ENCODE measurements at regions not wholly inside any gene's neighbourhood (a gene's known extent, or its start where the extent isn't known, plus 50 kb on each side); places are given as distances from the start of the nearest gene placed in this dataset.

GRCh38 chrX:140180585-140180984 lies 215.3 kb upstream of the CXorf66 start:
- no peaks in the 10 kb centered on the region for H3K36me3 ChIP-seq (ENCODE audit: control insufficient read depth in 2 of 2, extremely low read depth in 1 of 2, insufficient read depth in 2 of 2, low read length in 2 of 2)
- BruUV-seq (replicated peaks) = no TSS peak
- no peak for FAIRE-seq
- H3K79me2 ChIP-seq (ENCODE audit: control insufficient read depth, insufficient read depth, low read length) = no peaks in the 10 kb centered on the region
- CTCF ChIA-PET = no interaction called here
- no peak overlapping the region for H3K9ac ChIP-seq (replicated peaks; ENCODE audit: extremely low read depth, insufficient read depth, low read length)
- dilution Hi-C loops (cut with MboI; ENCODE audit: extremely low pct_ligation_motif_present, low sequenced_read_pairs) = no loop called here
- DNase-seq (ENCODE audit: low read depth, low spot score) = no peak
- H2AFZ ChIP-seq (ENCODE audit: low read depth, low read length) = no peak overlapping the region
- H3K27me3 ChIP-seq (ENCODE audit: control insufficient read depth in 2 of 2, insufficient read depth in 2 of 2, low read length in 2 of 2) = no peaks in the 10 kb centered on the region
- intact Hi-C loops (cut with micrococcal nuclease) = no loop called here
- no peaks in the 10 kb centered on the region for H4K20me1 ChIP-seq (replicated peaks; ENCODE audit: control insufficient read depth, extremely low read depth, insufficient read depth, low read length)
- H3K27ac ChIP-seq (ENCODE audit: insufficient read depth, low read depth, low read length) = no peak overlapping the region
- H3K9me1 ChIP-seq (replicated peaks; ENCODE audit: control insufficient read depth, extremely low read depth, insufficient read depth, low read length) = no peaks in the 10 kb centered on the region
- H3K4me1 ChIP-seq (ENCODE audit: control insufficient read depth, extremely low read depth, insufficient read depth, low read length) = no peaks in the 10 kb centered on the region
- TF ChIP-seq EZH2 (IDR thresholded peaks at IDR 0.05; ENCODE audit: borderline replicate concordance, low read depth, low read length, severe bottlenecking) (no peak), CTCF (IDR thresholded peaks at IDR 0.05; ENCODE audit: extremely low read depth in 1 of 2, insufficient read depth in 1 of 2, low read depth in 1 of 2, low read length in 2 of 2) (no peak), JUN (IDR thresholded peaks at IDR 0.05; ENCODE audit: borderline replicate concordance, insufficient read depth, insufficient read length, low read depth) (no peak), MAX (IDR thresholded peaks at IDR 0.05; ENCODE audit: insufficient read depth, insufficient read length) (no peak), GATA2 (IDR thresholded peaks at IDR 0.05; ENCODE audit: insufficient read depth, insufficient read length, low read depth, low read length) (no peak), POLR2AphosphoS5 (IDR thresholded peaks at IDR 0.05; ENCODE audit: insufficient read depth, low read depth, low read length) (no peak)
- no peak overlapping the region for H3K4me3 ChIP-seq (replicated peaks in 1 of 3; ENCODE audit: insufficient read depth in 1 of 3, low read depth in 1 of 3, low read length in 3 of 3)
- no peaks in the 10 kb centered on the region for H3K9me3 ChIP-seq (replicated peaks; ENCODE audit: control insufficient read depth, insufficient read depth, low read length)
- POLR2A ChIA-PET = no interaction called here
- no peak overlapping the region for H3K4me2 ChIP-seq (ENCODE audit: insufficient read depth, low read length)

GRCh38 chrX:140177821-140178220 lies 212.5 kb upstream of the CXorf66 start:
- ChIA-PET POLR2A (no interaction called here), CTCF (no interaction called here)
- Histone ChIP-seq H3K4me1 (ENCODE audit: control insufficient read depth, extremely low read depth, insufficient read depth, low read length) (no peaks in the 10 kb centered on the region), H3K9ac (replicated peaks; ENCODE audit: extremely low read depth, insufficient read depth, low read length) (no peak overlapping the region), H3K36me3 (ENCODE audit: control insufficient read depth in 2 of 2, extremely low read depth in 1 of 2, insufficient read depth in 2 of 2, low read length in 2 of 2) (no peaks in the 10 kb centered on the region), H3K4me3 (replicated peaks in 1 of 3; ENCODE audit: insufficient read depth in 1 of 3, low read depth in 1 of 3, low read length in 3 of 3) (no peak overlapping the region), H3K4me2 (ENCODE audit: insufficient read depth, low read length) (no peak overlapping the region), H3K9me1 (replicated peaks; ENCODE audit: control insufficient read depth, extremely low read depth, insufficient read depth, low read length) (no peaks in the 10 kb centered on the region), H4K20me1 (replicated peaks; ENCODE audit: control insufficient read depth, extremely low read depth, insufficient read depth, low read length) (no peaks in the 10 kb centered on the region), H2AFZ (ENCODE audit: low read depth, low read length) (no peak overlapping the region), H3K9me3 (replicated peaks; ENCODE audit: control insufficient read depth, insufficient read depth, low read length) (no peaks in the 10 kb centered on the region), H3K27ac (ENCODE audit: insufficient read depth, low read depth, low read length) (no peak overlapping the region), H3K27me3 (ENCODE audit: control insufficient read depth in 2 of 2, insufficient read depth in 2 of 2, low read length in 2 of 2) (no peaks in the 10 kb centered on the region), H3K79me2 (ENCODE audit: control insufficient read depth, insufficient read depth, low read length) (no peaks in the 10 kb centered on the region)
- TF ChIP-seq JUN (IDR thresholded peaks at IDR 0.05; ENCODE audit: borderline replicate concordance, insufficient read depth, insufficient read length, low read depth) (no peak), POLR2A (IDR thresholded peaks at IDR 0.05; ENCODE audit: low read depth, low read length) (no peak), MAX (IDR thresholded peaks at IDR 0.05; ENCODE audit: insufficient read depth, insufficient read length) (no peak), CTCF (IDR thresholded peaks at IDR 0.05; ENCODE audit: extremely low read depth in 1 of 2, insufficient read depth in 1 of 2, low read depth in 1 of 2, low read length in 2 of 2) (no peak), FOS (IDR thresholded peaks at IDR 0.05; ENCODE audit: borderline replicate concordance, insufficient read depth, low read length) (no peak), POLR2AphosphoS5 (IDR thresholded peaks at IDR 0.05; ENCODE audit: insufficient read depth, low read depth, low read length) (no peak), MYC (IDR thresholded peaks at IDR 0.05; ENCODE audit: low read depth, low read length) (no peak), GATA2 (IDR thresholded peaks at IDR 0.05; ENCODE audit: insufficient read depth, insufficient read length, low read depth, low read length) (no peak), EZH2 (IDR thresholded peaks at IDR 0.05; ENCODE audit: borderline replicate concordance, low read depth, low read length, severe bottlenecking) (no peak)
- no peak for DNase-seq (ENCODE audit: low read depth, low spot score)
- FAIRE-seq = no peak
- dilution Hi-C loops (cut with MboI; ENCODE audit: extremely low pct_ligation_motif_present, low sequenced_read_pairs) = no loop called here
- intact Hi-C loops (cut with micrococcal nuclease) = no loop called here
- no TSS peak for BruUV-seq (replicated peaks)

All from endothelial cell of umbilical vein (primary cell).